HAP-1 (cell line): ENCODE measurements at regions not wholly inside any gene's neighbourhood (a gene's known extent, or its start where the extent isn't known, plus 50 kb on each side); places are given as distances from the start of the nearest gene placed in this dataset.

Source experiments
- DNase-seq, 2 experiments: peaks; one replicate each; pipeline ENCODE4 v3.0.0-alpha.2; 2016 to 2020; ENCODE audit warnings: low spot score in 2 of 2
- H3K27me3 ChIP-seq: fragments of 250-450 bp; sonication (Bioruptor Pico); 2 replicates; pipeline ENCODE4 v1.5.1; 2020; ENCODE audit warnings: low read depth, mild to moderate bottlenecking, moderate library complexity
- H3K36me3 ChIP-seq: fragments of 250-450 bp; sonication (Bioruptor Pico); replicated peaks from 2 replicates; pipeline ENCODE4 v1.5.1; 2020; ENCODE audit warnings: mild to moderate bottlenecking
- H3K4me1 ChIP-seq: fragments of 250-450 bp; sonication (Bioruptor Pico); 2 replicates; pipeline ENCODE4 v1.5.1; 2020; ENCODE audit warnings: mild to moderate bottlenecking
- H3K4me3 ChIP-seq: fragments of 250-450 bp; sonication (Bioruptor Pico); 2 replicates; pipeline ENCODE4 v1.5.1; 2020; ENCODE audit warnings: mild to moderate bottlenecking, moderate library complexity
- H3K9me3 ChIP-seq: fragments of 250-450 bp; sonication (Bioruptor Pico); 2 replicates; pipeline ENCODE4 v1.5.1; 2020; ENCODE audit warnings: mild to moderate bottlenecking, moderate library complexity
- in situ Hi-C: fragments of 300-500 bp; cut with MboI; formaldehyde crosslinking; loops from 3 replicates; pipeline ENCODE4 v1.14.3; 2020; ENCODE audit warnings: low sequenced_read_pairs, inconsistent platforms, mixed read lengths

- H3K36me3 ChIP-seq = no peaks in the 10 kb centered on the region
- in situ Hi-C loops = no loop called here
Observed at GRCh38 chr1:217336724-217337123, 294.2 kb downstream of the GPATCH2 start.

GRCh38 chr1:217333939-217334338 is 297.0 kb downstream of the GPATCH2 start:
- H3K27me3 ChIP-seq = no peaks in the 10 kb centered on the region
- H3K9me3 ChIP-seq = peaks cover 7% of the 10 kb centered on the region; the same call in 1 of the 2 replicates
- H3K36me3 ChIP-seq = no peaks in the 10 kb centered on the region
- H3K4me1 ChIP-seq = no peaks in the 10 kb centered on the region
- in situ Hi-C loops = no loop called here
- DNase-seq = peak; percentile 41 to 73
- no peak overlapping the region for H3K4me3 ChIP-seq

More at GRCh38 chr1:217336724-217337123, 294.2 kb downstream of the GPATCH2 start:
- DNase-seq = no peak
- Histone ChIP-seq H3K9me3 (no peaks in the 10 kb centered on the region), H3K27me3 (no peaks in the 10 kb centered on the region), H3K4me3 (no peak overlapping the region), H3K4me1 (no peaks in the 10 kb centered on the region)

- Histone ChIP-seq H3K27me3 (no peaks in the 10 kb centered on the region), H3K4me3 (no peak overlapping the region), H3K4me1 (no peaks in the 10 kb centered on the region), H3K9me3 (peaks cover 7% of the 10 kb centered on the region; the same call in 1 of the 2 replicates), H3K36me3 (no peaks in the 10 kb centered on the region)
- DNase-seq = peak in 1 of 2 experiments; percentile 21
- in situ Hi-C loops = no loop called here
Observed at GRCh38 chr1:217332431-217333065, 298.3 kb downstream of the GPATCH2 start.

GRCh38 chr1:217331698-217332097 is 299.2 kb downstream of the GPATCH2 start:
- no peaks in the 10 kb centered on the region for H3K27me3 ChIP-seq
- H3K36me3 ChIP-seq = no peaks in the 10 kb centered on the region
- peaks cover 7% of the 10 kb centered on the region; the same call in 1 of the 2 replicates for H3K9me3 ChIP-seq
- no peak overlapping the region for H3K4me3 ChIP-seq
- DNase-seq = no peak
- in situ Hi-C loops = no loop called here
- H3K4me1 ChIP-seq = no peaks in the 10 kb centered on the region

GRCh38 chr1:217327901-217328300 is 303.0 kb downstream of the GPATCH2 start:
- Histone ChIP-seq H3K27me3 (no peaks in the 10 kb centered on the region), H3K9me3 (peaks cover 7% of the 10 kb centered on the region; the same call in 1 of the 2 replicates), H3K4me1 (no peaks in the 10 kb centered on the region), H3K36me3 (no peaks in the 10 kb centered on the region), H3K4me3 (no peak overlapping the region)
- DNase-seq = no peak
- in situ Hi-C loops = no loop called here

- Histone ChIP-seq H3K36me3 (no peaks in the 10 kb centered on the region), H3K4me1 (no peaks in the 10 kb centered on the region), H3K4me3 (no peak overlapping the region), H3K9me3 (no peaks in the 10 kb centered on the region), H3K27me3 (no peaks in the 10 kb centered on the region)
- in situ Hi-C loops = no loop called here
- DNase-seq = no peak
Observed at GRCh38 chr1:217322834-217323233, 308.1 kb downstream of the GPATCH2 start.

GRCh38 chr1:217315346-217315745 is 315.5 kb downstream of the GPATCH2 start:
- in situ Hi-C loops = no loop called here
- no peaks in the 10 kb centered on the region for H3K4me1 ChIP-seq
- DNase-seq = no peak

GRCh38 chr1:217313096-217313495 is 317.8 kb downstream of the GPATCH2 start:
- H3K9me3 ChIP-seq = no peaks in the 10 kb centered on the region
- DNase-seq = no peak
- H3K36me3 ChIP-seq = no peaks in the 10 kb centered on the region
- H3K4me1 ChIP-seq = no peaks in the 10 kb centered on the region
- in situ Hi-C loops = no loop called here
- H3K4me3 ChIP-seq = no peak overlapping the region
- no peaks in the 10 kb centered on the region for H3K27me3 ChIP-seq

More at GRCh38 chr1:217315346-217315745, 315.5 kb downstream of the GPATCH2 start:
- Histone ChIP-seq H3K9me3 (no peaks in the 10 kb centered on the region), H3K36me3 (no peaks in the 10 kb centered on the region), H3K4me3 (no peak overlapping the region), H3K27me3 (no peaks in the 10 kb centered on the region)

GRCh38 chr1:217311766-217312165 is 319.1 kb downstream of the GPATCH2 start:
- Histone ChIP-seq H3K4me3 (no peak overlapping the region), H3K9me3 (no peaks in the 10 kb centered on the region), H3K4me1 (no peaks in the 10 kb centered on the region), H3K27me3 (no peaks in the 10 kb centered on the region), H3K36me3 (no peaks in the 10 kb centered on the region)
- in situ Hi-C loops = no loop called here
- DNase-seq = peak; percentile 47 to 57

GRCh38 chr1:217311269-217311668 is 319.6 kb downstream of the GPATCH2 start:
- Histone ChIP-seq H3K9me3 (no peaks in the 10 kb centered on the region), H3K27me3 (no peaks in the 10 kb centered on the region), H3K4me1 (no peaks in the 10 kb centered on the region), H3K4me3 (no peak overlapping the region), H3K36me3 (no peaks in the 10 kb centered on the region)
- in situ Hi-C loops = no loop called here
- DNase-seq = no peak

- no peaks in the 10 kb centered on the region for H3K27me3 ChIP-seq
- no peaks in the 10 kb centered on the region for H3K36me3 ChIP-seq
- H3K4me1 ChIP-seq = no peaks in the 10 kb centered on the region
- no peak overlapping the region for H3K4me3 ChIP-seq
- in situ Hi-C loops = no loop called here
- no peaks in the 10 kb centered on the region for H3K9me3 ChIP-seq
- no peak for DNase-seq
Observed at GRCh38 chr1:217281332-217281731, 349.6 kb downstream of the GPATCH2 start.

- Histone ChIP-seq H3K36me3 (no peaks in the 10 kb centered on the region), H3K4me3 (no peak overlapping the region), H3K27me3 (no peaks in the 10 kb centered on the region), H3K4me1 (no peaks in the 10 kb centered on the region), H3K9me3 (no peaks in the 10 kb centered on the region)
- no peak for DNase-seq
- in situ Hi-C loops = no loop called here
Observed at GRCh38 chr1:217275655-217276398, 355.1 kb downstream of the GPATCH2 start.

- in situ Hi-C loops = no loop called here
Observed at GRCh38 chr1:217274927-217275654, 355.8 kb downstream of the GPATCH2 start.

GRCh38 chr1:217274416-217274815 is 356.5 kb downstream of the GPATCH2 start:
- Histone ChIP-seq H3K36me3 (no peaks in the 10 kb centered on the region), H3K4me3 (no peak overlapping the region), H3K4me1 (no peaks in the 10 kb centered on the region), H3K9me3 (no peaks in the 10 kb centered on the region), H3K27me3 (no peaks in the 10 kb centered on the region)
- DNase-seq = no peak
- in situ Hi-C loops = no loop called here

More at GRCh38 chr1:217274927-217275654, 355.8 kb downstream of the GPATCH2 start:
- H3K36me3 ChIP-seq = no peaks in the 10 kb centered on the region
- H3K4me1 ChIP-seq = no peaks in the 10 kb centered on the region
- no peak overlapping the region for H3K4me3 ChIP-seq
- H3K9me3 ChIP-seq = no peaks in the 10 kb centered on the region
- no peak for DNase-seq
- H3K27me3 ChIP-seq = no peaks in the 10 kb centered on the region
